Panc1 (cell line): ENCODE measurements at regions not wholly inside any gene's neighbourhood (a gene's known extent, or its start where the extent isn't known, plus 50 kb on each side); places are given as distances from the start of the nearest gene placed in this dataset.

Experiments
- ATAC-seq: fragments of 200-7000 bp; cut with Tn5 transposase; 2 replicates; pipeline ENCODE4 v1.9.1; 2020; ENCODE audit warnings: mild to moderate bottlenecking, moderate library complexity
- BruUV-seq: library from RNA; stranded (reverse); fragments of 400-500 nt; replicated peaks from 2 replicates; lab custom pipeline; 2021; lab: Mats Ljungman, UMichigan
- CTCF ChIA-PET: fragments of 300-600 bp; sonication (Branson Sonifier 250); formaldehyde crosslinking; loops from one replicate; lab custom pipeline; 2022; ENCODE audit warnings: antibody characterized with exemption; lab: Charles Lee
- POLR2A ChIA-PET: fragments of 300-600 bp; sonication (Branson Sonifier 250); formaldehyde crosslinking; loops from one replicate; lab custom pipeline; 2022; ENCODE audit warnings: antibody characterized with exemption; lab: Charles Lee
- DNase-seq: peaks from one replicate; pipeline ENCODE4 v3.0.0-alpha.2; 2010; ENCODE audit warnings: low read depth, low spot score
- H3K27ac ChIP-seq: 2 replicates; pipeline ENCODE4 v1.5.1; 2011; ENCODE audit warnings: mild to moderate bottlenecking, low read length, inconsistent platforms
- H3K27me3 ChIP-seq: fragments of 200-500 bp; sonication (Bioruptor generic); 2 replicates; pipeline ENCODE4 v1.6.0; 2014; ENCODE audit warnings: low read length, inconsistent platforms; ENCODE audit not compliant: control insufficient read depth, insufficient read depth
- H3K36me3 ChIP-seq: fragments of 200-500 bp; sonication (Bioruptor generic); 2 replicates; pipeline ENCODE4 v1.5.1; 2014; ENCODE audit warnings: inconsistent platforms, mild to moderate bottlenecking, low read length, moderate library complexity; ENCODE audit not compliant: control insufficient read depth, insufficient read depth
- H3K4me1 ChIP-seq: 2 replicates; pipeline ENCODE4 v1.5.1; 2011; ENCODE audit warnings: inconsistent platforms, mild to moderate bottlenecking, low read length, moderate library complexity; ENCODE audit not compliant: control insufficient read depth, insufficient read depth
- H3K4me3 ChIP-seq, 2 experiments: 2 replicates each; pipeline ENCODE4 v1.5.1; 2011 to 2012; ENCODE audit warnings: low read depth in 2 of 2, low read length in 2 of 2, mild to moderate bottlenecking in 2 of 2, inconsistent platforms in 1 of 2, moderate library complexity in 1 of 2
- H3K9me3 ChIP-seq: fragments of 200-500 bp; sonication (Bioruptor generic); 2 replicates; pipeline ENCODE4 v1.5.1; 2014; ENCODE audit warnings: low read depth, mild to moderate bottlenecking, inconsistent platforms, low read length, moderate library complexity; ENCODE audit not compliant: control insufficient read depth, insufficient read depth
- CTCF ChIP-seq: fragments of 450-650 bp; IDR thresholded peaks from 2 replicates; pipeline ENCODE4 v1.5.1; 2017; ENCODE audit warnings: mild to moderate bottlenecking
- POLR2AphosphoS5 ChIP-seq: IDR thresholded peaks from 2 replicates; pipeline ENCODE4 v1.6.1; 2012; ENCODE audit warnings: mild to moderate bottlenecking, low read depth, low read length, moderate library complexity
- REST ChIP-seq, 2 experiments: IDR thresholded peaks; 2 replicates each; pipeline ENCODE4 v1.6.1; 2011 to 2012; ENCODE audit warnings: low read depth in 2 of 2, control low read depth in 1 of 2, low read length in 1 of 2, mild to moderate bottlenecking in 1 of 2, moderate library complexity in 1 of 2; ENCODE audit not compliant: insufficient read depth in 1 of 2
- SIN3A ChIP-seq: IDR thresholded peaks from 2 replicates; pipeline ENCODE4 v1.6.1; 2012; ENCODE audit warnings: low read depth, mild to moderate bottlenecking, low read length, moderate library complexity, borderline replicate concordance; ENCODE audit not compliant: insufficient read depth
- TCF7L2 ChIP-seq: IDR thresholded peaks from 2 replicates; pipeline ENCODE4 v1.6.1; 2011; ENCODE audit warnings: mild to moderate bottlenecking, low read depth, low read length, inconsistent platforms
- in situ Hi-C: cut with HindIII; loops from 2 replicates; pipeline ENCODE4 v1.10.0; 2016; ENCODE audit warnings: low sequenced_read_pairs, low pct_unique_long_range_greater_than_20kb
- intact Hi-C: fragments of 100-400 bp; cut with micrococcal nuclease; formaldehyde crosslinking; loops from one replicate; pipeline ENCODE4 v1.10.0; 2022; ENCODE audit not compliant: unreplicated experiment

GRCh38 chr13:63704521-63704920, 2288.9 kb upstream of the PCDH20 start:
- no TSS peak for BruUV-seq
- Histone ChIP-seq H3K9me3 (no peaks in the 10 kb centered on the region), H3K4me3 (no peak overlapping the region), H3K36me3 (no peaks in the 10 kb centered on the region), H3K27ac (no peak overlapping the region), H3K27me3 (no peaks in the 10 kb centered on the region), H3K4me1 (no peaks in the 10 kb centered on the region)
- in situ Hi-C loops, result no loop called here
- CTCF ChIA-PET, result no interaction called here
- DNase-seq (no peak), ATAC-seq (no peak)
- POLR2A ChIA-PET, result no interaction called here
- intact Hi-C loops, result no loop called here
- TF ChIP-seq SIN3A (no peak), REST (IDR thresholded peaks at IDR 0.05; ENCODE audit: insufficient read depth in 1 of 2, low read depth in 2 of 2, low read length in 1 of 2) (no peak), TCF7L2 (no peak), CTCF (no peak), POLR2AphosphoS5 (no peak)

GRCh38 chr13:63700350-63700749, 2284.7 kb upstream of the PCDH20 start:
- TF ChIP-seq REST (IDR thresholded peaks at IDR 0.05; ENCODE audit: insufficient read depth in 1 of 2, low read depth in 2 of 2, low read length in 1 of 2) (no peak), TCF7L2 (no peak), CTCF (no peak), POLR2AphosphoS5 (no peak)
- no peak for DNase-seq
- H3K27ac ChIP-seq, result no peak overlapping the region
- H3K27me3 ChIP-seq, result no peaks in the 10 kb centered on the region
- H3K36me3 ChIP-seq, result no peaks in the 10 kb centered on the region
- no peaks in the 10 kb centered on the region for H3K4me1 ChIP-seq
- BruUV-seq, result no TSS peak
- POLR2A ChIA-PET, result no interaction called here
- intact Hi-C loops, result no loop called here
- no peaks in the 10 kb centered on the region for H3K9me3 ChIP-seq
- in situ Hi-C loops, result no loop called here
- H3K4me3 ChIP-seq, result no peak overlapping the region
- CTCF ChIA-PET, result interaction anchor here (0.6 kb wide), 1 partner anchor 165 kb away, joined by 6 read pairs; no protein-coding TSS in a partner anchor
- no peak for ATAC-seq
